ENCODE measurements at regions not wholly inside any gene's neighbourhood (a gene's known extent, or its start where the extent isn't known, plus 50 kb on each side); places are given as distances from the start of the nearest gene placed in this dataset.

- TF ChIP-seq CTCF (IDR thresholded peaks at IDR 0.05) (no peak), POLR2A (IDR thresholded peaks at IDR 0.05) (no peak)
These were observed 58.9 kb downstream of the KCNF1 start for GRCh38 chr2:10970666-10971065.

Data from uterus (tissue), 2 donors.